ENCODE measurements at regions not wholly inside any gene's neighbourhood (a gene's known extent, or its start where the extent isn't known, plus 50 kb on each side); places are given as distances from the start of the nearest gene placed in this dataset.
"Not testable (repeated sequence)": the region's sequence is repeated elsewhere in the genome, so short reads cannot be mapped to it uniquely, and the experiment has no call there.

- DNase-seq: no peak
These were observed 126.5 kb downstream of the C12orf75 start for GRCh38 chr12:105457026-105457425.

DNA sequence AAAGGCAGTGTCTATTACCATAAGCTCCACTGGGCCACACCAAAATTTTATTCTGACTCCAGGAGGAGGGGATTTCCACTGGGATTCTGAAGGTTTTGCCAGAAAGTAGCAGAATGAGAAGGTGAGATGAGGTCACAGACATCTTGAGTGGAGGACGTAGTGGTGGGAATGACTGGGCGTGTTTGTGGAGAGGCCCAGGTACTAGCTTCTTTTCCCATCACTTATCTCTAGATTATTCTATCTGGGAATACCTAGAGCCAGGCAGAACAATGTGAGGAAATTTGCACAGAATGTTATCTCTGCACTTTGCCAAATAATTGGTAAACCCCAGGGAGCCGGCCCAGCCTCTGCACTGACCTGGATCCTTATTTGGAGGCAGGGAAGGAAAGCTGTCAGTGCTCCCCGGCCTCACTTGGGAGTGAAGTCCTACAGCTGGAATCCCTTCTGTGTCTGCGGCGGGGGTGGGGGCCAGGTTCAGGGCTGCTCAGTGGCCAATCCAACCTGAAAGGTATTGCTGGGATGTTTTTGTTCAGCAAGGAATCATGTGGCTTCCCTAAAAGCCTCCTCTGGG is 129.4 kb downstream of the C12orf75 start:
- no peak for DNase-seq

- no peak for DNase-seq
These were observed 130.9 kb downstream of the C12orf75 start for GRCh38 chr12:105461271-105461943.

DNA sequence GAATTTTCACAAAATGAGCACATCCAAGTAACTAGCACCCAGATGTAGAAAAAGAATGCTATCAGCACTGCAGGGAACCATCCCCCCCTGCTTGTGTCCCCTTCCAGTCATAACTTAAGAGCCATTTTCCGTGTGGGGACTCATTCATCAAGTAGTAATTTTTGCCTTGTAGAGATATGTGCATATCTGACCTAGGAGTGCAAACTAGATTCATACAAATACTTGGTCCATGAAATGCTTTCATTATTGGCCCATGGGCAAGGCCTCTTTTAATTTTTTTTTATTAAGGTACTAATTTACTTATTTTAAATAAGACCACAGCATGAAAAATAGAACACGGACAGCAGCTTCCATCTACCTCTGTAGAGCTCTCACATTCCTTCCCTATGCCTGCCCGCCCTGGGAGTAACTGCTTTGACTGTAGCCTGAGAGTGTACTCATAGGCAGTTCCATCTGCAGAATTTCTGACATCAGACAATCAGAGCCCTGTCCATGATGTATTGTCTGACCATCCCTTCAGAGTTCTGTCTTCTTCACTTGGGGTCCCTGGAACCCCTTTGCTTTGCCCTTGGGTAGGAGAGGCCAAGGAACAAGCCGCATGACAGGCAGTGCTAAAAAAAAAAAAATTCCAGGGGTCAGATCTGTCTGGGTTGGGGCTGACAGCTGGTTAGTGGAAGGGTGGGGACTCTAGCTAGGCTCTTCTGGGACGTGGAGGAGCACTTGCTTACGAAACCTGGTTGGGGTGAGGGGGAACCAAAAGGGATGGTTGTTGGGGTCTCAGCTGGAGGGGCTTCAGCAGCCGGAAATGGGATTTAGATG is 131.7 kb downstream of the C12orf75 start:
- DNase-seq: no peak

- no peak for DNase-seq
These were observed 132.3 kb downstream of the C12orf75 start for GRCh38 chr12:105462831-105463230.

- no peak for DNase-seq
These were observed 133.9 kb downstream of the C12orf75 start for GRCh38 chr12:105464406-105464805.

DNA sequence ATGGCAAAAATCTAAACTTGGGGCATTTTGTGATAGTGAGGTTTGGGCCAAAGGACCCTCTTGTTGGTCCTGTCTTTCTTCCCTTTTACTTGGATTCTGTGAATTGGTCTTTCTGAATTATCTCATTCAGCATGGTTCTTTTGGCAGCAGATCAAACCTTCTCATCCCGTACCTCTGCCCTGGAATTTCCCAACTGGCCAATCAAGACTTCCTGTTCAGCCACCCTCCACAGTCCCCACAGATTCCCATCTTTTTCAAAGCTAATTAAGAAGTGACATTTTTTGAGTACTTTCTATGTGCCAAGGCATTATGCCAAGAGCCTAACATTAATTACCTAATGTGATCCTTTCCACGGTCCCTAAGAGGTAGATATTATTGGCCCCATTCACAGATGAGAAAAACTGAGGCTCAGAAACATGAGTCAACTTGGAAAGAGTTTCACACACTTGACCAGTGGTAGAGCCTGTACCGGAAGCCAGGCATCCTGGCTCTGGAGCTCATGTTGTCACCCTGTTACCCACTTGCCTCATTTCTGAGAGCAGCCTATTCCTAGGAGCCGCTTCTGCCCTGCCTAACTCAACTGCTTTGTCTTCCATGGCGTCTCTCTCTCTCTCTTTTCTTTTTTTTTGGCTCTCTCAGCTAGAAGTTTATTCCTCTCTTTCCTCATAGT is 135.9 kb downstream of the C12orf75 start:
- DNase-seq: no peak

- no peak for DNase-seq
These were observed 136.6 kb downstream of the C12orf75 start for GRCh38 chr12:105466901-105467598.

DNA sequence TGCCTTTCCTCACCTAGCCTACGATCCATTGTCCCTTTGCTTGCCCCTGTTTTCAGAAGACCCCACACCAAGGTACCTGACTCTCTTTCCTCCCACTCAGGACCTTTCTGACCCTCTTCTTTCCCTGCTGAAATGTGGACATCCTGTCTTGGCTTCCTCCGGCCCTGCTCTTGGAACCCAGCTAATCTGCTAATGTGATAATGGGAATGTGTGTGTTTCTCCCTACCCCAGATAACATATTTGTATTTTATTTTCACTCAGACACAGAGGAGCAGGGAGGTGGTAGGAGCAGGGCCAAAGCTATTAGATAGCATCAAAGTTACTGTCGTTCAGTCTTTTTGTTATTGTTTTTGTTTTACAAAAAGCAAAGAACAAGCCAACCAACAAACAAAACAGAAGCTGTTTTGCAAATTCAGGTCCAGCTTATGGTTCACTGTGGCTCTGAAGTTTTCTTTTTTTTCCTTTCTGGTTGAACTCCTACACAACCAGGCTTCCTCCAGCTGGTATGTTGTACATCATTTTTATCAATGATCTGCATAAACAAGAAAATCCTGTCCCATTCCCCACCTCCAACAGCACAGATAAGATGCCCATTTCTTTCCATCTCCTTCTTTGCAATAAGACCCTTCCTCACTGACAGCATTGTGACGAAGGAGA is 137.3 kb downstream of the C12orf75 start:
- DNase-seq: no peak

- no peak for DNase-seq
These were observed 138.0 kb downstream of the C12orf75 start for GRCh38 chr12:105468464-105468863.

DNA sequence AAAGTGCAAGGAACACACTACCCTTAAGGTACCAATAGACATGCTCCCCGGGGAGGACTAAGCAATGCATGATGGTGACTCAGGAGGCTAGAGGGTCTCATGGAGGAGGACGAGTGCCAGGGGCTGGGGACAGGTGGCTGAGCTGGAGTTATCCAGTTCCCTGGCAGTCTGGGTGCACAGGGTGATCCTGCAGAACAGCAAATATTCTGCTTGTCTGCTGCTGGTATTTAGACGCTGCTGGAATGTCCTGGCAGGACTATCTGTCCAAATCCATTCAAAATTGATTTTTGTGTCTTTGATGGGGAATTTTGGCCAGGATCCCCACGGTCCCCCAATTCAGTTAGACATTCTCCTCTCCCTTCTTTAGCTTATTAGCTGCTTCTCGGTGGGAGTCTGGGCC is 138.7 kb downstream of the C12orf75 start:
- no peak for DNase-seq

- no peak for DNase-seq
These were observed 139.2 kb downstream of the C12orf75 start for GRCh38 chr12:105469701-105470100.

- no peak for DNase-seq
These were observed 139.6 kb downstream of the C12orf75 start for GRCh38 chr12:105470102-105470501.

GRCh38 chr12:105470601-105471000 is 140.1 kb downstream of the C12orf75 start:
- DNase-seq: no peak

DNA sequence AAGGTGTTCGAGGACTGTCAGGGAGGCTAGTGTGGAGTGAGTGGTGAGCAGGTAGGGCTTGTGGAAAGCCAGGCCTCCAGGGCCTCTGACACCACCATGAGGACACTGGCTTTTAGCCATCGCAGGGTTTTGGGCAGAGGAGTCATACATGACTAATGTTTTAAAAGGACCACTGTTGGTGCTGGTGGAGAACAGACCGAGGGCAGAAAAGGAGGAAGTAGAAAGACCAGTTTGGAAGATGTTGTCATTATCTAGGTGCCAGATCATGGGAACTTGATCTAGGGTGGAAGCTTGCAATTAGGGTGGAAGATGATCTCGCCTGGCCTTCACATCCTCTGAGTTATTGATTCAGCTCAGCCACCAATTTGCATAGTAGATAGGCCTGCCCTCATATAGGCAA is 144.2 kb downstream of the C12orf75 start:
- no peak for DNase-seq

- DNase-seq: no peak
These were observed 146.1 kb downstream of the C12orf75 start for GRCh38 chr12:105476616-105477015.

DNA sequence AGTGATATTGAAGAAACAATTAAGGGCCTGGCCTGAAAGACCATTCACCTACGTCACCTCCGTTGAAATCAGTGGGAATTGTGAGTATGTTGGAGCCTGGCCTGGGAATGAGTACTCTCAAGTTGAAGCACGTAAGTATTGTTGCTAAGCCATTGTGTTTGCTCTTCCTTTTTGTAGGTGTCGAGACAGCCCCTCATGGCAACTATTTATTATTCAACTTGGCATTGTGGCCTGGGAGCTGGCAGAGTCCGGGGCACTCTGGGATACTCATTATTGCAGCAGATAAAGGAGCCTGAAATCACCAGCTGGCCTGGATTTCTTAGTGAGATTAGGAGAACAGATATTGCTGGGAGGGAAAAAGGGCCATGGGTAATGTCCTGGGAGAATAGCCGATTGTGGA is 147.4 kb downstream of the C12orf75 start:
- DNase-seq: no peak

GRCh38 chr12:105478788-105479187 is 148.3 kb downstream of the C12orf75 start:
- not testable (repeated sequence) for DNase-seq

DNA sequence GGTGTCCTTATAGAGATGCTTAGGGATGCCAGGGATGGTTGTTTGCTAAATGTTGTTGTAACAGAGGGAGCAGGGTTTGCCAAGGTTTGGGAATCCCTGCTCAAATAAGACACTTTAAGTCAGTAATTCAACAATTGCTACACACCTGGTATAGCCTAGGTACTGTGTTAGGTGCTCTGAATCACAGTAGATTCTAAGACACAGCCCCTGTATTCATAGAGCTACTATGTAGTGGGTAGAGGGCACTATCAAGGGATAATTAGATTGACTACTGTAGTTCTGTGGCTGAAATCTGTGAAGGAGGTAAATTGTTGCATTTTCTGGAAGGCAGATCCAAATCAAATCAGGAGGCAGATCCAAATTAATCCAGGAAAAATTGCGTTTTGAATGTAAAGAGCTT is 149.2 kb downstream of the C12orf75 start:
- DNase-seq: no peak

- no peak for DNase-seq
These were observed 149.7 kb downstream of the C12orf75 start for GRCh38 chr12:105480162-105480561.

GRCh38 chr12:105481392-105482300 is 151.2 kb downstream of the C12orf75 start:
- DNase-seq: no peak

Measured in NCI-H748 treated with DMSO at 0.1 percent for 48 hours (cell line).